Fibroblast of lung (primary cell): ENCODE measurements at regions not wholly inside any gene's neighbourhood (a gene's known extent, or its start where the extent isn't known, plus 50 kb on each side); places are given as distances from the start of the nearest gene placed in this dataset.

Source experiments
- DNase-seq, 2 donors: peaks; one replicate each; pipeline versions ENCODE4 v3.0.0 to v3.0.0-alpha.2; 2010; ENCODE audit warnings: low read depth in 2 of 2
- H2AFZ ChIP-seq: 2 replicates; pipeline ENCODE4 v1.5.1; 2012; ENCODE audit warnings: low read length, control low read depth, inconsistent platforms
- H3K27ac ChIP-seq: 2 replicates; pipeline ENCODE4 v1.5.1; 2011; ENCODE audit warnings: low read length, control low read depth; ENCODE audit not compliant: insufficient read depth
- H3K27me3 ChIP-seq: 2 replicates; pipeline ENCODE4 v1.5.1; 2011; ENCODE audit warnings: mild to moderate bottlenecking, low read length; ENCODE audit not compliant: control insufficient read depth, insufficient read depth
- H3K36me3 ChIP-seq: 2 replicates; pipeline ENCODE4 v1.5.1; 2011; ENCODE audit warnings: low read length; ENCODE audit not compliant: control insufficient read depth, insufficient read depth
- H3K4me1 ChIP-seq: 2 replicates; pipeline ENCODE4 v1.5.1; 2011; ENCODE audit warnings: low read length; ENCODE audit not compliant: control insufficient read depth, insufficient read depth; ENCODE audit errors: extremely low read depth
- H3K4me2 ChIP-seq: 2 replicates; pipeline ENCODE4 v1.5.1; 2011; ENCODE audit warnings: low read length, control low read depth; ENCODE audit not compliant: insufficient read depth; ENCODE audit errors: extremely low read depth
- H3K4me3 ChIP-seq, 4 experiments: fragments of 200-600 bp in 1 of 4; sonication (generic) in 1 of 4; replicated peaks in 1 of 4; 2 replicates each; pipeline ENCODE4 v1.5.1; 2011 to 2016; ENCODE audit warnings: low read length in 4 of 4, low read depth in 3 of 4, mild to moderate bottlenecking in 3 of 4, control low read depth in 2 of 4, inconsistent platforms in 1 of 4, mixed read lengths in 1 of 4; ENCODE audit not compliant: insufficient read depth in 1 of 4; ENCODE audit errors: control extremely low read depth in 1 of 4
- H3K79me2 ChIP-seq: 2 replicates; pipeline ENCODE4 v1.5.1; 2012; ENCODE audit warnings: mild to moderate bottlenecking, low read length, inconsistent platforms; ENCODE audit not compliant: control insufficient read depth, insufficient read depth
- H3K9ac ChIP-seq: 2 replicates; pipeline ENCODE4 v1.5.1; 2011; ENCODE audit warnings: mild to moderate bottlenecking, low read length, control low read depth; ENCODE audit not compliant: insufficient read depth
- H3K9me3 ChIP-seq: 2 replicates; pipeline ENCODE4 v1.5.1; 2012; ENCODE audit warnings: low read depth, low read length; ENCODE audit not compliant: control insufficient read depth, insufficient read depth
- H4K20me1 ChIP-seq: 2 replicates; pipeline ENCODE4 v1.5.1; 2011; ENCODE audit warnings: low read length; ENCODE audit not compliant: control insufficient read depth, insufficient read depth; ENCODE audit errors: extremely low read depth
- EZH2 ChIP-seq: IDR thresholded peaks from 2 replicates; pipeline ENCODE4 v1.5.1; 2012; ENCODE audit warnings: low read length, control low read depth, mild to moderate bottlenecking; ENCODE audit errors: missing control alignments
- TF ChIP-seq, protein P1 (sequence below), 2 donors: IDR thresholded peaks in 1 of 2; conservative IDR thresholded peaks in 1 of 2; 1 replicate in 1 of 2; 2 replicates in 1 of 2; pipeline ENCODE4 v1.5.1; 2011 to 2012; ENCODE audit warnings: low read length in 2 of 2, control low read depth in 1 of 2, inconsistent platforms in 1 of 2, low read depth in 1 of 2, mild to moderate bottlenecking in 1 of 2

DNA sequence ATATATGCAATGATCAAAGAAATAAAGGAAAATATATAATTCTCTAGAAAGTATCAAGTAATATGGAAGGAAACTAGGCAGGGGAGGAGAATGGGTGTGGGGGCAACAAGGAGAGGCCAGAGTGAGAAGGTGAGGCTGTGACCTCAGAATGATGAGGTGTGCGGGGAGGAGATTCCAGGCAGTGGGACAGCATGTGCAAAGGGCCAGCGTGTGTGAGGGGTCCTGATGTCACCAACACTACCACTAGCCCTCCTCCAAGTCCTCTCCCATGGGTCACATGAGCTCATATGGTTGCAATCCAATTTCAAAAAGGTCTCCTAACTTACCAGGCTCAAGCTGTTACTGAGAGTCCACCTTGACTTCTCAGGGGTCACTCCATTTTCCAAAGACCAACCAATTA, 463.9 kb downstream of the MN1 start:
- TF ChIP-seq, protein P1, sequence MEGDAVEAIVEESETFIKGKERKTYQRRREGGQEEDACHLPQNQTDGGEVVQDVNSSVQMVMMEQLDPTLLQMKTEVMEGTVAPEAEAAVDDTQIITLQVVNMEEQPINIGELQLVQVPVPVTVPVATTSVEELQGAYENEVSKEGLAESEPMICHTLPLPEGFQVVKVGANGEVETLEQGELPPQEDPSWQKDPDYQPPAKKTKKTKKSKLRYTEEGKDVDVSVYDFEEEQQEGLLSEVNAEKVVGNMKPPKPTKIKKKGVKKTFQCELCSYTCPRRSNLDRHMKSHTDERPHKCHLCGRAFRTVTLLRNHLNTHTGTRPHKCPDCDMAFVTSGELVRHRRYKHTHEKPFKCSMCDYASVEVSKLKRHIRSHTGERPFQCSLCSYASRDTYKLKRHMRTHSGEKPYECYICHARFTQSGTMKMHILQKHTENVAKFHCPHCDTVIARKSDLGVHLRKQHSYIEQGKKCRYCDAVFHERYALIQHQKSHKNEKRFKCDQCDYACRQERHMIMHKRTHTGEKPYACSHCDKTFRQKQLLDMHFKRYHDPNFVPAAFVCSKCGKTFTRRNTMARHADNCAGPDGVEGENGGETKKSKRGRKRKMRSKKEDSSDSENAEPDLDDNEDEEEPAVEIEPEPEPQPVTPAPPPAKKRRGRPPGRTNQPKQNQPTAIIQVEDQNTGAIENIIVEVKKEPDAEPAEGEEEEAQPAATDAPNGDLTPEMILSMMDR (conservative IDR thresholded peaks at IDR 0.05 in 1 of 2, IDR thresholded peaks at IDR 0.05 in 1 of 2; ENCODE audit: low read depth in 1 of 2, low read length in 2 of 2) = no peak
- no peak for TF ChIP-seq EZH2
- no peak overlapping the region for H3K9ac ChIP-seq
- no peak overlapping the region for H3K4me3 ChIP-seq
- no peaks in the 10 kb centered on the region for H3K36me3 ChIP-seq
- H3K9me3 ChIP-seq = no peaks in the 10 kb centered on the region
- H3K27me3 ChIP-seq = no peaks in the 10 kb centered on the region
- H3K4me2 ChIP-seq = no peak overlapping the region
- no peak for DNase-seq
- no peaks in the 10 kb centered on the region for H3K4me1 ChIP-seq
- H4K20me1 ChIP-seq = no peaks in the 10 kb centered on the region
- no peaks in the 10 kb centered on the region for H3K79me2 ChIP-seq
- no peak overlapping the region for H2AFZ ChIP-seq
- H3K27ac ChIP-seq = no peak overlapping the region

DNA sequence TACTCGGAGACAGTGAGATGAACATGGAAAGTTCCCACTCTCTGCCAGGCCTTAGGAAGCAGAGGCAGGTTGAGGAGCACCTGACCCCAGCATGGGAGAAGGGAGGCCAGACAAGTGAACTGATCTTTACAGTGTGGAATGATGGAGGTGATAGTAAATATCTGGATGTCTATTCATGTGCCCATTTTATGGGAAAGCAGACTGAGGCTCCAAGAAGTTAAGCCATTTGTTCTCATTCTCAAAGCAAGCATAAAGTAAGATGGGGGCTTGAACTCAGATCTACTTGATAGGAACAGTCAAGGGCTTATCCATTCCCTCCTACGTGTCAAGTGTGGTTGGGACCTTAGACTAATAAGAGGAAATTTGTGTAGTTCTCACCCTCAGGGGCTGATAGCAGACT, 461.5 kb downstream of the MN1 start:
- H3K4me3 ChIP-seq = no peak overlapping the region
- no peaks in the 10 kb centered on the region for H3K27me3 ChIP-seq
- H3K4me1 ChIP-seq = no peaks in the 10 kb centered on the region
- no peaks in the 10 kb centered on the region for H3K79me2 ChIP-seq
- DNase-seq = no peak
- H4K20me1 ChIP-seq = no peaks in the 10 kb centered on the region
- H2AFZ ChIP-seq = no peak overlapping the region
- H3K4me2 ChIP-seq = no peak overlapping the region
- no peaks in the 10 kb centered on the region for H3K9me3 ChIP-seq
- no peak overlapping the region for H3K9ac ChIP-seq
- no peaks in the 10 kb centered on the region for H3K36me3 ChIP-seq
- TF ChIP-seq EZH2 = no peak
- TF ChIP-seq, protein P1 (conservative IDR thresholded peaks at IDR 0.05 in 1 of 2, IDR thresholded peaks at IDR 0.05 in 1 of 2; ENCODE audit: low read depth in 1 of 2, low read length in 2 of 2) = no peak
- no peak overlapping the region for H3K27ac ChIP-seq

DNA sequence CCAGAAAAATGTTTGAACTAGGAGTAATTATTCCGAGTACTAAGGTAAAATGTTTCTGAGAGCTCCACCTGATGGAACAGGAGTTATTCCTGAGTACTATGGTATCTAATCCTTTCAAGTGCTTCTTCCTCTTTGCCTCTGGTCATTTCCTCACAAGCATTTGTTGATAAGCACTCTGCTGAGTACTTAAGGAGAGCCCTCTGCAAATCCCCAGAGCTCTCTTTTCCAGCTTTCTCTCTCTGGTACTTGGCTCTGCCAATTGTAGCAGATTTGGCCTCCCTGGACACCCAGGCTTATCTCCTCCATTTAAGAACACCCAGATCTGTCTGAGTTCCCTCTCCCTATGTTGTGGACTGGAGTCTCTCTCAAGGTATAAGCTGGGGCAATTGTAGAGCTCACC, 457.0 kb downstream of the MN1 start:
- no peaks in the 10 kb centered on the region for H3K27me3 ChIP-seq
- no peaks in the 10 kb centered on the region for H4K20me1 ChIP-seq
- TF ChIP-seq EZH2 = no peak
- TF ChIP-seq, protein P1 (conservative IDR thresholded peaks at IDR 0.05 in 1 of 2, IDR thresholded peaks at IDR 0.05 in 1 of 2; ENCODE audit: low read depth in 1 of 2, low read length in 2 of 2) = no peak
- no peaks in the 10 kb centered on the region for H3K79me2 ChIP-seq
- no peak for DNase-seq
- H2AFZ ChIP-seq = no peak overlapping the region
- no peak overlapping the region for H3K4me2 ChIP-seq
- H3K4me3 ChIP-seq = no peak overlapping the region
- no peaks in the 10 kb centered on the region for H3K9me3 ChIP-seq
- H3K36me3 ChIP-seq = no peaks in the 10 kb centered on the region
- no peak overlapping the region for H3K9ac ChIP-seq
- H3K27ac ChIP-seq = no peak overlapping the region
- H3K4me1 ChIP-seq = no peaks in the 10 kb centered on the region
